ENCODE measurements at regions not wholly inside any gene's neighbourhood (a gene's known extent, or its start where the extent isn't known, plus 50 kb on each side); places are given as distances from the start of the nearest gene placed in this dataset.

DNA sequence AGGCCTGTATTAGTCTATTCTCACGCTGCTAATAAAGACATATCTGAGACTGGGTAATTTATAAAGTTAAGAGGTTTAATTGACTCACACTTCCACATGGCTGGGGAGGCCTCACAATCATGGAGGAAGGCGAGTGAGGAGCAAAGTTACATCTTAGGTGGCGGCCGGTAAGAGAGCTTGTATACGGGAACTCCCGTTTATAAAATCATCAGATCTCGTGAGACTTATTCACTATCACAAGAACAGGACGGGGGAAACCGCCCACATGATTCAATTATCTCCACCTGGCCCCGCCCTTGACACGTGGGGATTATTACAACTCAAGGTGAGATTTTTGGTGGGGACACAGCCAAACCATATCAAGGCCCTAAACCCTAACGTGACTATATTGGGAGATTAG lies 110.1 kb downstream of the LLPH start:
- Histone ChIP-seq H3K4me1 (ENCODE audit: control insufficient read depth, insufficient read depth, low read length, poor library complexity, severe bottlenecking) (peaks cover 6% of the 10 kb centered on the region), H3K4me3 (ENCODE audit: extremely low read depth, insufficient read depth, low read length, poor library complexity, severe bottlenecking) (no peak overlapping the region), H3K9me3 (ENCODE audit: control insufficient read depth, low read length) (no peaks in the 10 kb centered on the region), H3K36me3 (ENCODE audit: control insufficient read depth, insufficient read depth, low read length) (no peaks in the 10 kb centered on the region), H3K27ac (ENCODE audit: low read depth, low read length, severe bottlenecking) (no peak overlapping the region)
- 94 to 100% methylated on average over 4 to 6 of the region's 12 CpGs for WGBS, 2 experiments (ENCODE audit: insufficient coverage in 2 of 2)

DNA sequence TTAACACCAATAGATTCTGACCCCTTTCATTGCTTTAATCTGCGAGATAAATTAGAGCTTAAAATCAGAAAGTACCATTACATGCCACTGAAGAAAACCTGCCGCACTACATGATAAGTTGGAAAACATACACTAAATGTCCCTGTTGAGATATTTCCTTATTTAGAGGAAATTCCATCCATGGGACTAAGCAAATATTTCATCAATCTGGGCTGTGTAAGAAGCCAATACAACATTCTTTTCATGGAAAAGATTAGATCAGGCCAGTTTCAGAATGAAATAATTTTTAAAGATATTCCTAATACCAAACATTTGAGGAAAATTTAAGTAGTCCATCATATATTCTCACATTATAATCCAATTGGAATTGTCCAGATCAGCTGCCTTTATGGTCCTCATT lies 112.8 kb downstream of the LLPH start:
- Histone ChIP-seq H3K9me3 (ENCODE audit: control insufficient read depth, low read length) (no peaks in the 10 kb centered on the region), H3K36me3 (ENCODE audit: control insufficient read depth, insufficient read depth, low read length) (no peaks in the 10 kb centered on the region), H3K4me3 (ENCODE audit: extremely low read depth, insufficient read depth, low read length, poor library complexity, severe bottlenecking) (no peak overlapping the region), H3K4me1 (ENCODE audit: control insufficient read depth, insufficient read depth, low read length, poor library complexity, severe bottlenecking) (peaks cover 7% of the 10 kb centered on the region), H3K27ac (ENCODE audit: low read depth, low read length, severe bottlenecking) (no peak overlapping the region)
- no CpG with 5 or more reads among the region's 2 CpGs for WGBS, 2 experiments (ENCODE audit: insufficient coverage in 2 of 2)

All from mesodermal cell (in vitro differentiated cells).